ENCODE measurements at regions not wholly inside any gene's neighbourhood (a gene's known extent, or its start where the extent isn't known, plus 50 kb on each side); places are given as distances from the start of the nearest gene placed in this dataset.

DNA sequence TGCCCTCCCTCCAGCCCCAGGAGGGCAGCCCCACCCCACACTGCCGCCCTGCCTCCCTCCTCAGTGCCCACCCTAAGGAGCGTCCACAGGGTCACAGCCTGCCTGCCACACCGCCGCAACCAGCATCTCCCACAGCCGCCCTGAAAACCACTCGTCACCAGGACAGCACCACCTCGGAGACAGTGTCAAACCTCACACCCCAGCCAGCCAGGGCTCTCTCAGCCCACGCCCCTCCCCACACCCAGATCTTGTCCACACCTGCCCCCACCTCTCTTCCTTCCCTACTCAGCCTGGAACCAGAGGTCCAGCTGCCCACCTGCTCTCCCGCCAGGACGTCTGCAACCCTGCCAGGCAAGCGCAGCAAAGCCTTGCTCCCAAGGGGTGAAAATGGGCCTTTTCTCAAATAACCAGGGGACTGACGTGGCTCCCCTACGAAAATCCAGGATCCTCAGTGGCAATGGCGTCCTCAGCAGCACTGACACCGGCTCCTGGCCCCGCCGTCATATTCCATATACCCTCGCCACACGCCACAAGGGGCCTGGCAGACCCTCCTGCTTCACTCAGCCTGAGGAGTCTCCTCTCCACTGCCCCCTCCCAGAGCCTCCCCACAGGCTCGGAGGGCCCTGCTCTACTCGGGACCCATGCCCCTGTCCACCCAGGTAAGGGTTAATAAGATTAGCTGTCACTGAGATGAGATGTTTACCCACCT is 71.0 kb upstream of the ADAMTS2 start:
- Histone ChIP-seq H3K4me3 (no peak overlapping the region), H3K4me1 (no peaks in the 10 kb centered on the region), H3K36me3 (ENCODE audit: insufficient read depth in 1 of 2, low read depth in 1 of 2) (no peaks in the 10 kb centered on the region), H3K27me3 (ENCODE audit: insufficient read depth in 3 of 3, low read length in 2 of 3) (peaks cover 0 to 15% (median 6%) of the 10 kb centered on the region in 3 donors), H3K27ac (no peak overlapping the region), H3K9me3 (no peaks in the 10 kb centered on the region)
- TF ChIP-seq CTCF (IDR thresholded peaks at IDR 0.05): no peak
- no peak for DNase-seq
- intact Hi-C loops (cut with DNase I): no loop called here
- 78 to 82% (median 79%) methylated on average over 21 of the region's 21 CpGs for WGBS, 3 donors
- ATAC-seq: no peak

- intact Hi-C loops (cut with DNase I): no loop called here
- Histone ChIP-seq H3K27me3 (ENCODE audit: insufficient read depth in 3 of 3, low read length in 2 of 3) (peaks cover 0 to 12% (median 6%) of the 10 kb centered on the region in 3 donors), H3K4me1 (no peaks in the 10 kb centered on the region), H3K9me3 (no peaks in the 10 kb centered on the region), H3K36me3 (ENCODE audit: insufficient read depth in 1 of 2, low read depth in 1 of 2) (no peaks in the 10 kb centered on the region), H3K4me3 (no peak overlapping the region), H3K27ac (no peak overlapping the region)
- 90 to 92% (median 91%) methylated on average over 11 of the region's 11 CpGs for WGBS, 3 donors
- no peak for DNase-seq
- ATAC-seq: no peak
- TF ChIP-seq CTCF (IDR thresholded peaks at IDR 0.05): no peak
Observed at GRCh38 chr5:179415291-179416060, 70.2 kb upstream of the ADAMTS2 start.

DNA sequence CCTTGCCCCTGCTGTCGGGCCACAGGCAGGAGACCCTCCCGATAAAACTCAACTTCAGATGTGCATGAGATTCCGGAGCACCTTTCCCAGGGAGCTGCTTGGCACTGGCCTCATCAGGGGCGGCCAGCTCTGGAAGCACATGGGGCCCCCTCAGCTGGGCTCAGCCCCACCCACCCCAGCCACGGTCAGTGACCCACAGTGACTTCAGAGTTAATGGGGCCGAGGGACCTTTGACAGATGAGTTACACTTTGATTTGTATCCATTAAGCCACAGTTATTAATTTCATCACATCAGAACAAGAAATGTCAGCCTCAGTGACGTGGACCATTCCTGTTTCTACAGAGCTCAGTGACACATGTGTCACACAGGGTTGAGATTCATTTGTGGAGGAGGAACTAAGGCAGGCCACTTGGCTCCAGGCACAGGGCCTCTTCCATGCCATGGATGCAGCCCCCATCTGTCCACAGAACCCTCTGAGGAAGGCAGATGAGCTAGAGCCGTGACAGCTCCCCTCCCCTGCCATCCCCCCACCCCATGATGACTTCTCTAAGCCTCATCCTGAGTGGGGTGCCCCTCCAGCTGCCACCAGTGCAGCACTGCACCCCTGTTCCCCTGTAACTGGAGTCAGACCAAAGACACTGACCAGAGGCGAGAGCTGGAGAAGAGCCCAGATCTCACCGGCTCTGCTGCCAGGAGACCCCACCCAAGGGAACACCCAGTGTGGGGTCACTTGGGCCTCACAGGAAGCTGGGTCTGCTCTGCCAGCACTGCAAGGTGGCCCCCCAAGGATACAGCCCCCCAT is 69.4 kb upstream of the ADAMTS2 start:
- Histone ChIP-seq H3K27ac (no peak overlapping the region), H3K27me3 (ENCODE audit: insufficient read depth in 3 of 3, low read length in 2 of 3) (peaks cover 0 to 12% (median 6%) of the 10 kb centered on the region in 3 donors), H3K9me3 (no peaks in the 10 kb centered on the region), H3K4me3 (no peak overlapping the region), H3K36me3 (ENCODE audit: insufficient read depth in 1 of 2, low read depth in 1 of 2) (no peaks in the 10 kb centered on the region), H3K4me1 (no peaks in the 10 kb centered on the region)
- DNase-seq (no peak), ATAC-seq (no peak)
- no peak for TF ChIP-seq CTCF (IDR thresholded peaks at IDR 0.05)
- intact Hi-C loops (cut with DNase I): no loop called here
- 54 to 66% (median 60%) methylated on average over 10 of the region's 10 CpGs for WGBS, 3 donors

- TF ChIP-seq CTCF (IDR thresholded peaks at IDR 0.05): no peak
- Histone ChIP-seq H3K27ac (no peak overlapping the region), H3K36me3 (ENCODE audit: insufficient read depth in 1 of 2, low read depth in 1 of 2) (no peaks in the 10 kb centered on the region), H3K27me3 (ENCODE audit: insufficient read depth in 3 of 3, low read length in 2 of 3) (peaks cover 0 to 12% (median 6%) of the 10 kb centered on the region in 3 donors), H3K9me3 (no peaks in the 10 kb centered on the region), H3K4me3 (no peak overlapping the region), H3K4me1 (no peaks in the 10 kb centered on the region)
- ATAC-seq (no peak), DNase-seq (no peak)
- intact Hi-C loops (cut with DNase I): no loop called here
- 80 to 84% (median 81%) methylated on average over 12 to 14 of the region's 14 CpGs for WGBS, 3 donors
Observed at GRCh38 chr5:179413711-179414458, 68.6 kb upstream of the ADAMTS2 start.
